NCI-H2196 treated with DMSO at 0.1 percent for 48 hours (cell line): ENCODE measurements at regions not wholly inside any gene's neighbourhood (a gene's known extent, or its start where the extent isn't known, plus 50 kb on each side); places are given as distances from the start of the nearest gene placed in this dataset.
"Not testable (repeated sequence)": the region's sequence is repeated elsewhere in the genome, so short reads cannot be mapped to it uniquely, and the experiment has no call there.

ENCODE experiments used
- DNase-seq: peaks from one replicate; lab custom pipeline; 2025; ENCODE audit not compliant: unreplicated experiment; lab: John Stamatoyannopoulos, UW

DNA sequence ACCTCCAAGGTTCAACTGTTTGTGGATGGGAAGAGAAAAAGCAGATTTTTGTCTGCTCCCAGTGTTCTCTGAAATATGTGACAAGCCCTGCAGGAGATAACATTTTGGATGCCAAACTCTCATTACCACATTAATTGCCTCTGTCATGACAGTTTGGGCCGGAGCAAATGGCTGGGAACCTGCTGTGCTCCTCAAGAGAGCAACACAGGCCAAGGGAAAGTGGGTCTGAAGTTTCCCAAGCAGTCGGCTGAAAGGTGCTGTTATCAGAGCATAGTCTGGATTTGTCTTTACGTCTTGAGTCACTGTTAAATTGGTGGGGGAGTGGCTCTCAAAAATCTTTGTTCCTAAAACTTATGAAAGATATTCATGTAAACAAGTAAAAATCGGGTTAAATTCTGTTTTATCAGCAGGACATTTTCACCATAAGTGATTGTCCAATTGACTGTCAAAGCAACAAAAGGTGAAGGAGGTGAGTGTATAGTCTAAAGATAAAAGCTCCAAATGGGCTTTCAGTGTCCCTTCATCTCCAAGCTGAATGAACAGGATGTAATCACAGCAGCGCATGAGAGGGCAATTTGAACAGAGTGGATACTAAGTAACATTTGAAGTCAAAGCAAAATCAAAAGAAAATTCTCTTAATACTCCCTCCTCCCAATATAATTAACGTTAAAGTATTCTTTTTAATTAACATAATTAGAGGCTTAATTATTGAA lies 844.8 kb downstream of the PCDH17 start:
- no peak for DNase-seq

DNA sequence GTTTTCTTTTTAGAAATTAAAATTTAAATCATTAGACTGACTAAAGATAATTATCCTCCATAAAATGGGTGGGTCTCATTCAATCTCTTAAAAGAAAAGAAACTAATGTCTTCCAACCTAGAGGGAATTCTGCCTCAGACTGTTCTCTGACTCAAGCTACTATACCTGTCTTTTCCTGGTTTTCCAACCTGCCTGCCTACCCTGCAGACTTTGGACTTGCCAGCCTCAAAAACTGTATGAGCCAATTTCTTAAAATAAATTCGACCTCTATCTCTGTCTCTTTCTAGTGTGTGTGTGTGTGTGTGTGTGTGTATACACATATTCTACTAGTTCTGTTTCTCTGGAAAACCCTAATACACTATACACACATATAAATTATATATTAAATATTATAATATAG lies 847.3 kb downstream of the PCDH17 start:
- DNase-seq = no peak

DNA sequence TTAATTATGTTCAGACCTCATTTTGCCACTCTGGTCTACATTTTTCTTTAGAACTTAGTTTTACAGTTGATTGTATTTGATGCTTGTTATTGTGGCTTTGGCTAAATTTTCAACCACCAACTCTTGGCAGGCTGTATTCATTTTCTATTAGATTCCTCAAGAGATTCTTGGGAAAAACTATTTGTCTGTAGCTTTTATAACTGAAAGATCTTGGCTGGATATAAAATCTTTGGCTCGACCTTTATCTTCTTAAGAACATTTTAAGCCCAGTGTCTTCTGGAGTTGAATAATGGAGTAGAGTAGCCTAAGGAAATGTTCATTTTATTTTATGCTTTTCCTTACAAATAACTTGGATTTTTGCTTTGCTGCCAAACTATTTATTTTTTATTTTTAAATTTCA lies 848.5 kb downstream of the PCDH17 start:
- DNase-seq = no peak

DNA sequence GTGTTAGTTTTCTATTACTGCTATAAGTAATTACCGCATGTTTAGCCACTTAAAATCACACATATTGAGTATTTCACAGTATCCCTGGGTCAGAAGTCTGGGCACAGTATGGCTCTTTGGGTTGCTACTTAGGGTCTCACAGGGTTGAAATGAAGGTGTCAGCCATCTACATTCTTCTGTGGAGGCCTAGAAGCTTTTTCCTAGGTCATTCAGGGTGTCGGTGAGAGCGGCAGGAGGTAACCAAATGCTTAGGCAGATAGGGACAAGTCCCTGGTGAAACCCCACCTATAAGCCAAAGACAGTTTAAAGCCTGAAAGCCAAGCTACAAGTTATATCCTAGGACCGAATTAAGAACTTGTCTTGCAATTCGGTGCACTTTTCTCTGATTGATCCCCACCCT lies 856.7 kb downstream of the PCDH17 start:
- no peak for DNase-seq

DNA sequence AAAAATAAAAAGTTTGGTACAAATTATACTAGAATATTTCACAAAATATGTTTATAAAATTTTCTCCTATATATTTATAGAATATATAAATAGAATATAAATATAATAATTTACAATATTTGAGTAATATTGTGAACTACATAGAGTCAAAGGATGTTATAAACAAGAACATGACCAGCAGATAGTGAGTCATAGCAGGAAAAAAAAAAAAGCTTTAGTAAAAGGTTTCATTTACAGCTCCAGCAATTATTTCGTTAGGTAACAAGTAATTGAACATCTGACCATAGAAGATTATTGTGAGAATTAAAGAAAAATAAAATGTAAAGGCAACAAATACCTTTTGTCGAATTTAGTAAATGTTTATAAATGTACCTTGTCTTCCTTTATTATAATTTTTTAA lies 864.1 kb downstream of the PCDH17 start:
- DNase-seq = no peak

DNA sequence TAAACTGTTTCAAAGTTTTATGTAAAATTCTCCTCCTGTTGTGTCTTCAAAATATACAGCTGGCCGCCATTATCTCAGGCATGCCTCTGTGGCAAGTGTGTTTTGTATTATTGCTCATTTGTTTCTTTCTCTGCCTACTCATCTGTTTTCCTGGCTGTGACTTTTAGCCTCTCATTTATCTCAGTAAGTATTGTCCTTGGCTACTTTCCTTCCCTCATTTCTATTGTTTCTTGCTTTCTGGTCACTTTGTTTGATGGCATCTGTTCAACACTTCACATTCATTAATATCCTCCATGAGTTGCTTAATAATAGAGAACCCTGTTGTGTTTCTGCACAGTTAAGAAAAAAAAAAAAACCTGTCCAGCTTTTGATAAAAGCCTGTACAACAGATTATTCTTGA lies 869.4 kb downstream of the PCDH17 start:
- DNase-seq = no peak

DNA sequence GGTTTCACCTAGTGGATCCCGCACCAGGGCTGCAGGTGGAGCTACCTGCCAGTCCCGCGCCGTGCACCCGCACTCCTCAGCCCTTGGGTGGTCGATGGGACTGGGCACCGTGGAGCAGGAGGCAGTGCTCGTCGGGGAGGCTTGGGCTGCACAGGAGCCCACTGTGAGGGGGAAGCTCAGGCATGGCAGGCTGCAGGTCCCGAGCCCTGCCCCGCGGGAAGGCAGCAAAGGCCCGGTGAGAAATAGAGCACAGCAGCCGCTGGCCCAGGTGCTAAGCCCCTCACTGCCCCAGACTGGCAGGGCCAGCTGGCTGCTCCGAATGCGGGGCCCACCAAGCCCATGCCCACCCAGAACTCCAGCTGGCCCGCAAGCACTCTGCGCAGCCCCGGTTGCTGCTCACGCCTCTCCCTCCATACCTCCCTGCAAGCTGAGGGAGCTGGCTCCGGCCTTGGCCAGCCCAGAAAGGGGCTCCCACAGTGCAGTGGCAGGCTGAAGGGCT lies 872.7 kb downstream of the PCDH17 start:
- DNase-seq = not testable (repeated sequence)

DNA sequence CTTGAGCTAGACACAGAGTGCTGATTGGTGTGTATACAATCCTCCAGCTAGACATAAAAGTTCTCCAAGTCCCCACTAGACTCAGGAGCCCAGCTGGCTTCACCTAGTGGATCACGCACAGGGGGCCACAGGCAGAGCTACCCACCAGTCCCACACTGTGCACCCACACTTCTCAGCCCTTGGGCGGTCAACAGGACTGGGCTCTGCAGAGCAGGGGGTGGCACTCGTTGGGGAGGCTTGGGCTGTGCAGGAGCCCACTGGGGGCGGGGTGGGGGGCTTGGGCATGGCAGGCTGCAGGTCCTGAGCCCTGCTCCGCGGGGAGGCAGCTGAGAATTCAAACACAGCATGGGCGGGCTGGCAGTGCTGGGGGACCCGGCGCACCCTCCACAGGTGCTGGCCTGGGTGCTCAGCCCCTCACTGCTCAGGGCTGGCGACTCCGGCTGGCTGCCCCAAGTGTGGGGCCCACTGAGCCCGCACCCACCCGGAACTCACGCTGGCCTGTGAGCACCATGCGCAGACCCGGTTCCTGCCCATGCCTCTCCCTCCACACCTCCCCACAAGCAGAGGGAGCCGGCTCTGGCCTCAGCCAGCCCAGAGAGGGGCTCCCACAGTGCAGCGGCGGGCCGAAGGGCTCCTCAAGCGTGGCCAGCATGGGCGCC lies 873.8 kb downstream of the PCDH17 start:
- DNase-seq = not testable (repeated sequence)

DNA sequence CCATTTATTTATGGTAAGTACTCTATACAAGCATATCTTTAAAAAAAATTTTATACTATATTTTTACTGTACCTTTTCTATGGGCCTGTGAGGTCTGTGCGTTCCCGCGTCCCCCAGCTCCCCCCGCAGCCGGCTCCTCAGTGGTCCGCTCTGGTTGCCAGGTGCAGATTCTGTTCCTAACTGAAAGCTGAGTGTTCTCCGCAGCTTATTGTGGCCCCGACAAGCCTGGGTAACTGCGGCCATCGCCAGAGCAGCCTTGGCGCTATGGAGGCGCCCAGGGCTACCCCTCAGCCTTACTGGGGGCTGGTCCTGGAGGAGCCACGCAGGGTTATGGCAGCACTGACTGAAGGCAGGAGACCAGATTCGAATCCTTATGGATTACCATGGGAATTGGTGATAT lies 896.8 kb downstream of the PCDH17 start:
- DNase-seq = no peak

DNA sequence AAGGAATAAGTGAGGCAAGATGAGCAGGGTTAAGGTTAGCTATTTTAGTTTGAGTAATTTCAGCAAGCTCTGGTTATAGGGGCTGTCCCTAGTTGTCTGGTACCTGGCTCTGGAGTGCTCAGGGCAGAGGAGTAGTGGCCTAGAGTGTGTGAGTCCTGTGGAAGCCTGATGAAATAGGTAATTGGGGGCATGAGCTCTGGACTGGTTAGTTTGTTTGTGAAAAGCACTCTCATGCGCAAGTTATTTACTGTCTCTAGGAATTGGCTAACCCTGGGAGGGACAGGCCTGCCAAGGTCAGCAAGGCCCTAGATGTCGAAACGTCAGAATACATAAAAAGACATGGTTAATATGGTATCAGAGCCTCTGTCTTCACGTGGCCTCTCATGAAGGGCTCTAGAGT lies 900.1 kb downstream of the PCDH17 start:
- DNase-seq = no peak

DNA sequence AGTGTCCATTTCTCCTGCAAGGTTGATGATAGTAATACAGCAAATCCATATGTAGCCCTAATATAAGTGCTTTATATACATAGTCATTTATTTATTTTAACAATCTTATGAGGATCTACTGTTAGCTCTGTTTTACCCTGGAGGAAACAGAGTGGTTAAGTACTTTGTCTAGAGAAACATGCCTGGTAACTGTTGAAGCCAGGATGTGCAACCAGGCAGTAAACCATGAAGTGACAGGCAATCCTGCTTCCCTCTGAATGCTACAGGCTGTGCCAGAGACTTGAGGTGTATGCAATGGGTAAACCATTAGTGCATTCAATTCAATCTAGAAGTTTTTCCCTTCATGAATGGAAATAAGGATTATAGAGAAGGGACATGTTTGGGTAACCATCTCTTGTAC lies 911.0 kb downstream of the PCDH17 start:
- no peak for DNase-seq

DNA sequence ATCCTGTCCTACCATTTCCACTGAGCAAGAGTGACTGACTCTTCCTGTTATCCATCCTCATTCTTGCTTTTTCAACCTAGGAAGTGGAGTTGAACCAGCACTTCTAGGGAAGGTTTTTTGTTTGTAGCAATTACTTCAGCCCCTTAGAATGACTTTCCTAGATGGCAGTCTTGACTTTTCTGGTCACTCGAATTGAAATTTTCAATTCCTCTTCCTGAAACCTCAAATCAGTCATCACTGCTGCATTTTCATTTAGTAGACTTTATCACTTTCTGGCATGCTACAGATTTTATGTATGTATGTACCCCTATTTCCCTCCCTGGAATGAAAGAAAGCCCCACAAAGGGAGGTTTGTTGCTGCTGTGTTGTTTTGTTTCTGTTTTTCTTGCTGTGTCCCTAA lies 915.9 kb downstream of the PCDH17 start:
- DNase-seq = no peak

DNA sequence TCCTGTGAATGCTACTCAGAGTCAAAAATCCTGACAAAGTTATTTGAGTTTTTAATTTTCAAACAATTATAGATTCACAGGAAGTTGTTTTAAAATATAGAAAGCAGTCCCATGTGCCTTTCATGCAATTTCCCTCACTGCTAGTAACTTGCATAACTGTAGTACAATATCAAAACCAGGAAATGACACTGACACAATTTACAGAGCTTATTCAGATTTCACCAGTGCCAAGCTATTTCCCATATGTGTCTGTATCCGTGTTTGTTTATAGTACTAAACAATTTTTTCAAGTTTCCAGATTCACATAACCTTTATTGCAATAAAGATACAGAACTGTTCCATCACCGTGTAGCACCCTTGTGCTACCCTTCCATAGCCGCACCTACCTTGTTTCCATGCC lies 934.6 kb downstream of the PCDH17 start:
- no peak for DNase-seq

DNA sequence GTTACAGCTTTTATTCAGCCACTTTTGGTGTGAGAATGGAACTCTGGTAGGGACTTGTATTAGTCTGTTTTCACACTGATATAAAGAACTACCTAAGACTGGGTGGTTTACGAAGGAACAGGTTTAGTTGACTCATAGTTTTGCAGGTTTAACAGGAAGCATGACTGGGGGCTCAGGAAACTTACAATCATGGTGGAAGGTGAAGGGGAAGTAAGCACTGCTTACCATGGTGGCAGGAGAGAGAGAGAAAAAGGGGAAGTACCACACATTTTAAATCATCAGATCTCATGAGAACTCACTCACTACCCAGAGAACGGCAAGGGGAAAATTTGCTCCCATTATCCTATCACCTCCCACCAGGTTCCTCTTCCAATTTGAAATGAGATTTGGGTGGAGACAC lies 942.2 kb downstream of the PCDH17 start:
- DNase-seq = no peak

DNA sequence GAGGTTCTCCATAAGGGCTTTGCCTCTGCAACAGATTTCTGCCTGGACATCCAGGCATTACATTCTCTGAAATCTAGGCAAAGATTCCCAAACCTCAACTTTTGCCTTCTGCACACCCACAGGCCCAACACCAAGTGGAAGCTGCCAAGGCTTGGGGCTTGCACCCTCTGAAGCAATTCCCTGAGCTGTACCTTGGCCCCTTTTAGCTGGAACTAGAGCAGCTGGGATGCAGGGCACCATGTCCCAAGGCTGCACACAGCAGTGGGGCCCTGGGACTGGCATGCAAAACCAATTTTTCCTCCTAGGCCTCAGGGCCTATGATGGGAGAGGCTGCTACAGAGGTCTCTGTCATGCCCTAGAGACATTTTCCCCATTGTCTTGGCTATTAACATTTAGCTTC lies 943.2 kb downstream of the PCDH17 start:
- DNase-seq = no peak

DNA sequence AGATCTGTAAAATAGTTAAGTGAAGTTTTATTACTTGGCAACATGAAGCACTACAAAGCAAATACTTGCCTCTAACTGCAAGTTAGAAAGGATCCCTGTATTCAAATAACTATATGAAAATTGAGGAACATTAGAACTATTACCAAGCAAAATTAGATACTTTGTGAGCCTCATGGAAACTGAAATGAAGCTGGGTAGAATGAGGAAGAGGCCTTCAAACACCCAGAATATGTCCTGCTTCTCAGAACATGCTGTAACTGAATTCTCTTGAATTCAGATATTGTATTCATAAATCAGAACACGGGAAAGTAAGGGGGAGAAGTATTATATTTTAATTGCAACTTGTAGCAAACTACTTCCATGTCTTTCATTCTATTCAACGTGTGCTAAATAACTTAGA lies 947.9 kb downstream of the PCDH17 start:
- DNase-seq = no peak

DNA sequence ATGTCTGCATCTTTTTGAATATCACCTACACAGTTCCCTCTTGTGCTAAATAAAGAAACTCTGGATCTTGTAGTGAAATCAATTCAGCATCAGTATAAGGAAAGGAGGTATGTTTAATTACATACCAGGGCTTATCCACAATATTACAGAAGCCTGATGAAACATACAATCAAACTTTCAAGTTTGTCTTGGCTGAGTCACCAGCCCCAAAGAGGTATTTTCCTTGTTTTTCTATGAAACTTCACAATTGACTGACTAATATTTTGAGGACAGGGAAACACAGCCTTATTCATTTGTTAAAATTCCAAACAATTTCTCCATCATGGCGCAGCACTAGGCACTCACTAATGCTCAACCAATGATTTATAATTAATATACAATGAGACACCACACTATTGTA lies 952.4 kb downstream of the PCDH17 start:
- DNase-seq = no peak

DNA sequence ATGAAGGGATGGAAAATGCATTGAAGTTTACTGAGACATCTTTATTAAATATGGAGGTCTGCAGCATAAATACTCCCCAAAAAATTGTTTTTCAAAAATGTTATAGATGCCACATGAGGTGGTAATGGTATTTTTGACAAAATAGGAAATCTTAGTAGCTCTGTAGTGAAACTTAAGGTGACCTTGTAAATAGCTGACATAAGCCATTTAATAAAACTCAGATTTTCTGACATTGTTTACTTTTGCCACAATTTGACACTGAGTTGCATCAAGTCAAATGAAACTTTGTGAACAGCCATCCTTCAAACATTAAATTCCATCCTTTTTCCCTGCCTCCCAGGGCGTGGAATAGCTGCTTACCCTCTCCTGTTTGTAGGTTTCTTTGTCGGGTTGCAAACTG lies 953.1 kb downstream of the PCDH17 start:
- DNase-seq = no peak

DNA sequence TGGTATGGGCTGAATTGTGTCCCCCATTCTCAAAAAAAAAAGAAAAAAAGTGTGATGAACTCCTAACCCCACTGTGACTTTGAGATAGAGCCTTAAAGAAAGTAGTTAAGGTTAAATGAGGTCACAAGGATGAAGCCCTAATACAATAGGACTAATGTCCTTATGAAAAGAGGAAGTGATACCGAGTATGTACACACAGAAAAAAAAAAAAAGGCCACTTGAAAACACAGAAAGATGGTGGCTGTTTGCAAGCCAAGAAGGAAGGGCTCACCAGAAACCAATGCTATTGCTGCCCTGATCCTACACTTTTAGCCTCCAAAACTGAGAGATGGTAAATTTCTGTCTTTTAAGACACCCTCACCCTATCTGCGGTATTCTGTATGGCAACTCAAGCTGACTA lies 955.6 kb downstream of the PCDH17 start:
- DNase-seq = no peak

DNA sequence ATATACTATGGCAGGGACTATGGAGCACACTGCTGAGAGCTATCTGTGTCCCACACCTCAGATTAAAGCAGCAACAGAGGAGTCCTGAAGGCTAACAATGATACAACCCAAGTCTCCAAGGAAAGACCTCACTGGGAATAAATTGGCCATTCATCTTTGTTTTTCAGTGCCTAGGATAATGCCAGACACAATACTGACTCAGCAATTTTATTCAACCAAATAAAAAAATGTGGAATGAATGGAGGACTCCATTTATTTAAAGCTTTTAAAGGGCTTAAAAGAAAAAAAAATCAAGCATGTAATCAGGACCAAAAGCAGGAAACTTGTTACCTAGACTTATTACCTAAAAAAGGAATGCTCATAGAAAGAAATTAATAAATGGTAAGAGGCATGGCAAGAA lies 960.5 kb downstream of the PCDH17 start:
- DNase-seq = no peak

DNA sequence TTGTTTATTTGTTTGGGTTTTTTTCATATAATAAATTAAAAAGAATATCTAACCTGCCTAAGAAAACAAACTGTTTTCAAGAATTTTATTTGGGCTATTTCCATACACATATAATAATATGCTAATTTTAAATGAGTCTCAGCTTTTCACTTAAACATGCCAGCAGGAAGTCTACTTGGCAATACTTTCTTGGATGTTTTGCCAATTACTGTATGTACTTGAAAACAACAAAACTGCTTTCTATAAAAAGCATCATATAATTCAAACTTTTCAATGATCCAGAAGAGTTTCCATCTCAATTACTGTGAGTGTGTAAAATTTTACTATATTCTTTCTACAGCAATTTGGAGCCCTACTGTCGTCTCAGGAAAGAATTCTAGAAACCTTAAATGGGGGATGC lies 961.2 kb downstream of the PCDH17 start:
- no peak for DNase-seq

DNA sequence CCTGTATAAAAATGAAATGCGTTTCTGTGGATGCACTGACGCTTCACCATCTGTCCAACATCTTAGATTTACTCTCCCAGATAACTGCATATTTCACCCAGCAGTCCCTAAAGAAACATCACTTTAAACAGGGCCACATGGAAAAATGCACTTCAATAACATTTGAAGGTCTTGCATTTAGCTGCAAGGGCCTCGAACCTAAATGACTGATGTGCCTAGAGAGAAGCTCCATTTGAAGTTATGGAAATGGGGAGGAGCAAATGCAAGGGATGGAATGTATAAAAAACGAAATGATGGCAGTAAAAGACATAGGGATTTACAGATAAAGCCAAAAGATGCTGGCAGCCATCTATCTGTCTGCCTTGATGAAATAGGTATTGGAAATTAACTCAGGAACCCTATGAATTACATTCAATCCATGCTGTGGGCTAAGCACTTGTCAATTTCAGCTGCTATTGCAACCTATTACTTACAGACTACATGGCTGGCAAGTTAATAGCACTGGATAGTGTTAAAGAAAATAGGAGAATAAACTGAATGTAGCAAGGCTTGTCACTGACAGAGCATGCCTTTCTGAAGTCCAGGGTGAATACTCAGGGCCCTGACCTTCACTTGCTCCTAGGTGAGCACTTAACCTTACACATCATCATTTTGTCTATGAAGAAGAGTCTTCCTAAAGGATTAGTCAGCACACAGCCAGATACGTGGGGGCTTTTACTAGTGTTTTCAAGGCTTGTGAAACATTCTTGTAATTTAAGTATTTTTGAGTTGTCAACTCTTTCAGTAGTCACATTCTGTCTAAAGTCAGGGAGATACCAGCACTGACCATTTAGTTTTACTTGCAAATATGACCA lies 963.4 kb downstream of the PCDH17 start:
- no peak for DNase-seq
